Chondrocyte (in vitro differentiated cells): ENCODE measurements at regions not wholly inside any gene's neighbourhood (a gene's known extent, or its start where the extent isn't known, plus 50 kb on each side); places are given as distances from the start of the nearest gene placed in this dataset.

Source experiments
- DNase-seq: peaks from one replicate; pipeline ENCODE4 v3.0.0; 2021; ENCODE audit warnings: mixed read lengths, low spot score
- H3K27ac Mint-ChIP-seq: one replicate; pipeline ENCODE4 v1.8.0; 2021; ENCODE audit warnings: mild to moderate bottlenecking, moderate library complexity, mixed read lengths; ENCODE audit not compliant: unreplicated experiment
- H3K27me3 Mint-ChIP-seq: 2 replicates; pipeline ENCODE4 v1.8.0; 2021; ENCODE audit warnings: low read depth, mixed read lengths
- H3K36me3 Mint-ChIP-seq: 2 replicates; pipeline ENCODE4 v1.8.0; 2021; ENCODE audit warnings: low read depth, mixed read lengths
- H3K4me1 Mint-ChIP-seq: 2 replicates; pipeline ENCODE4 v1.8.0; 2021; ENCODE audit warnings: low read depth, mild to moderate bottlenecking, mixed read lengths
- H3K4me3 Mint-ChIP-seq: one replicate; pipeline ENCODE4 v1.8.0; 2021; ENCODE audit warnings: mild to moderate bottlenecking, moderate library complexity, mixed read lengths; ENCODE audit not compliant: unreplicated experiment
- H3K9me3 Mint-ChIP-seq: 2 replicates; pipeline ENCODE4 v1.8.0; 2021; ENCODE audit warnings: low read depth, mixed read lengths
- CTCF ChIP-seq: fragments of 200-600 bp; sonication (generic); IDR thresholded peaks from 2 replicates; pipeline ENCODE4 v1.5.0; 2021; ENCODE audit warnings: antibody characterized with exemption, mild to moderate bottlenecking, moderate library complexity

DNA sequence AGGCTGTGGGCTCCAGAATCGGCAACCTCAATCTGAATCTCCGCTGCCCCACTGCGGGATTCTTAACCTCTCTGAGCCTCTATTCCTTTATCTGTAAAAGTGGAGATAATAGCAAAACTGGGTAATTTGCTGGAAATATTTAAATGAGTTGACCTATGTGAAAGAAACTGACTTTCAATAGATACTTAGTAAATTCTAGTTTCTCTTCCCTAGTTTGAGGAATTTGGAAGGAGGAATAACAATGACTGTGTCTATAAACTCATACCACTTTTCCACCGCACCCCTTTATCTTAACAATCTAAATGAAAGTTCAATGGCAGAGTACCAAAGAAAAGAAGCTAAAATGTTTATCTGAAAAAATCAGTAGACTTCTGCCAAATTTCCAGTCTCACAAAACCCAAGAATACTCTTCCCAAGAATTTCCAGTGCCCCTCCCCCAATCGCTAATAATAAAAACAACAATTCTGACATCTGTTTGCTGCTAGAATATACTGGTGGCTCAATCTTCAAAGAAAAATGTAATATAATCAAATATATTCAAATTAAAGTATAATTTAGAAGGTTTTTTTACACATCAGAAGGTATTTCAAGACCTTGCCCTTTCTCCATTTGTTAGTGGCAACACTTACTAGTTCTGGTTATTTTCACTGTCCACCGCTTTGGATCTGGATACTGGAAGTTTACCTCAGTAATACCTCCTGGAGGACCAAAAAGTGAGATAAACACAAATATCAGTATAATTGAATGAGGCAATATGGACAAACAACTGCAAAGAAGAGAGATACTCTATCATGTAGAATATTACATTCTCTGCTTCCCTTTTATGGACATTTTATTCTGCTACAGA, 171.2 kb downstream of the LTN1 start:
- no peaks in the 10 kb centered on the region for H3K9me3 Mint-ChIP-seq
- no peak overlapping the region for H3K27ac Mint-ChIP-seq
- no peak for DNase-seq
- TF ChIP-seq CTCF, result no peak
- H3K4me1 Mint-ChIP-seq, result peaks cover 42% of the 10 kb centered on the region
- no peak overlapping the region for H3K4me3 Mint-ChIP-seq
- no peaks in the 10 kb centered on the region for H3K36me3 Mint-ChIP-seq
- H3K27me3 Mint-ChIP-seq, result peaks cover 6% of the 10 kb centered on the region

GRCh38 chr21:28818663-28819278, 173.9 kb downstream of the LTN1 start:
- H3K9me3 Mint-ChIP-seq, result peaks cover 2% of the 10 kb centered on the region
- H3K36me3 Mint-ChIP-seq, result no peaks in the 10 kb centered on the region
- H3K27ac Mint-ChIP-seq, result peak overlapping the region; percentile 80
- peaks cover 3% of the 10 kb centered on the region for H3K27me3 Mint-ChIP-seq
- no peak overlapping the region for H3K4me3 Mint-ChIP-seq
- TF ChIP-seq CTCF, result no peak
- DNase-seq, result no peak
- peaks cover 37% of the 10 kb centered on the region for H3K4me1 Mint-ChIP-seq

GRCh38 chr21:28817871-28818270, 174.8 kb downstream of the LTN1 start:
- DNase-seq, result no peak
- no peaks in the 10 kb centered on the region for H3K36me3 Mint-ChIP-seq
- peaks cover 3% of the 10 kb centered on the region for H3K27me3 Mint-ChIP-seq
- H3K4me1 Mint-ChIP-seq, result peaks cover 31% of the 10 kb centered on the region
- peaks cover 2% of the 10 kb centered on the region for H3K9me3 Mint-ChIP-seq
- no peak overlapping the region for H3K27ac Mint-ChIP-seq
- TF ChIP-seq CTCF, result no peak
- no peak overlapping the region for H3K4me3 Mint-ChIP-seq

DNA sequence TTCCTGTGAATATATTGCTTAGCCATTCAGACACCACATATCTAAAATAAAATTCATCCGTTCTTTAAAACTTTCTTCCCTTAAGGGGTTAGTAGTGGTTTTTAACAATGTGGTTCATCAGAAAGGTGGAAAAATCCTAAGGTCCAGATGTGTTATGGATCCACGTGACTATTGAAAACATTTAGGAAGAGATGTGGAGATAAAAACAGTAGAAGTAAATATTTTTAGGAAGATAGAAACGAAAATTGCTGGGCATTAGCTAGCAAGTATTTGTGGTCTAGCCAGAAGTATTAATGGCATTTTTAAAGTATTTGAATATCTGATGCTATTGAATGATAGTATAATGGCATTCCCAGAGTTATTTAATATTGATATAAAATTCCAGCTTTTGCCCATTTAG, 180.8 kb downstream of the LTN1 start:
- Mint-ChIP-seq H3K27ac (no peak overlapping the region), H3K4me1 (no peaks in the 10 kb centered on the region), H3K4me3 (no peak overlapping the region), H3K9me3 (peaks cover 17% of the 10 kb centered on the region), H3K27me3 (peaks cover 3% of the 10 kb centered on the region), H3K36me3 (peaks cover 2% of the 10 kb centered on the region)
- no peak for DNase-seq
- no peak for TF ChIP-seq CTCF

DNA sequence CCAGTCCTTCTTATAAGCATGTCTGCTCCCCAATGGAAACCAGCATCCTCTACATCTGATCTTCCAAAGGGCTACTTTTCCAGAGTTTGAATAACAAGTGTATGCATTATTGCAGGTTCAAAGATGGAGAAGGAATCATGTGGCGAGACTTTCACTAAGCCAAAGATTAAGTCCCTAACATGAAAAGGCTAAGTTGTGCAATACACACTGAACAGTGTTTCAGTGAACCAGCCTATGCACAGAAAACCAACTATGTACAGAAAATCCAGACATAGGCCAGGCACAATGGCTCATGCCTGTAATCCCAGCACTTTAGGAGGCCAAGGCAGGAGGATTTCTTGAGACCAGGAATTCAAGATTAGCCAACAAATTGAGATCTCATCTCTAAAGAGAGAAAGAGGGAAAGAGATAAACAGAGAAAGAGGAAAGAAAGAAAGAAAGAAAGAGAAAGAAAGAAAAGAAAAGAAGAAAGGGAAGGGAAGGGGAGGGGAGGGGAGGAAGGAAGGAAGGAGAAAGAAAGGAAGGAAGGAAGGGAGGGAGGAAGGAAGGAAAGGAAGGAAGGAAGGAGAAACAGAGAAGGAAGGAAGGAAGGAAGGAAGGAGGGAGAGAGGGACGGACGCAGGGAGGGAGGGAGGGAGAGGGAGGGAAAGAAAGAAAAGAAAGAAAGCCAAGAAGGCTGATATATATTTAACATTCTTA, 181.7 kb downstream of the LTN1 start:
- Mint-ChIP-seq H3K9me3 (peaks cover 17% of the 10 kb centered on the region), H3K27ac (no peak overlapping the region), H3K4me3 (no peak overlapping the region), H3K36me3 (peaks cover 2% of the 10 kb centered on the region), H3K4me1 (peaks cover 6% of the 10 kb centered on the region), H3K27me3 (no peaks in the 10 kb centered on the region)
- no peak for TF ChIP-seq CTCF
- DNase-seq, result no peak
